HG03060 (cell line): ENCODE measurements at regions not wholly inside any gene's neighbourhood (a gene's known extent, or its start where the extent isn't known, plus 50 kb on each side); places are given as distances from the start of the nearest gene placed in this dataset.

Experiments
- ATAC-seq: cut with Tn5 transposase; IDR thresholded peaks from one replicate; pipeline ENCODE4 v1.9.1; 2021; ENCODE audit warnings: low read depth, moderate number of reproducible peaks; ENCODE audit not compliant: unreplicated experiment

- no peak for ATAC-seq
These were observed 59.7 kb upstream of the UBL3 start for GRCh38 chr13:29909975-29910674.

- no peak for ATAC-seq
These were observed 58.8 kb upstream of the UBL3 start for GRCh38 chr13:29909081-29909730.

GRCh38 chr13:29908416-29909080 is 58.1 kb upstream of the UBL3 start:
- ATAC-seq: no peak

GRCh38 chr13:29907670-29908069 is 57.3 kb upstream of the UBL3 start:
- no peak for ATAC-seq

- no peak for ATAC-seq
These were observed 56.1 kb upstream of the UBL3 start for GRCh38 chr13:29906432-29907011.

- no peak for ATAC-seq
These were observed 55.4 kb upstream of the UBL3 start for GRCh38 chr13:29905845-29906244.

- ATAC-seq: no peak
These were observed 53.6 kb upstream of the UBL3 start for GRCh38 chr13:29903996-29904395.

GRCh38 chr13:29903543-29903942 is 53.1 kb upstream of the UBL3 start:
- no peak for ATAC-seq

GRCh38 chr13:29902632-29903305 is 52.4 kb upstream of the UBL3 start:
- no peak for ATAC-seq

GRCh38 chr13:29901710-29902631 is 51.6 kb upstream of the UBL3 start:
- ATAC-seq: no peak
